K562 (cell line): ENCODE measurements at regions not wholly inside any gene's neighbourhood (a gene's known extent, or its start where the extent isn't known, plus 50 kb on each side); places are given as distances from the start of the nearest gene placed in this dataset.

ENCODE experiments used
- ATAC-seq: fragments of 200-7000 bp; cut with Tn5 transposase; 3 replicates; pipeline ENCODE4 v1.9.1; 2020; ENCODE audit warnings: moderate library complexity
- BruUV-seq: library from RNA; stranded (reverse); fragments of 400-500 nt; replicated peaks from 2 replicates; lab custom pipeline; 2021; lab: Mats Ljungman, UMichigan
- CTCF ChIA-PET: fragments of 300-600 bp; formaldehyde crosslinking; extraction: SDS; loops from one replicate; lab custom pipeline; 2021; ENCODE audit warnings: low intra/inter-chr PET ratio; lab: Yijun Ruan, JAX
- POLR2A ChIA-PET: fragments of 300-600, 350-650 bp; sonication (Branson Sonifier 250); formaldehyde crosslinking; extraction: SDS; loops from one replicate; lab custom pipeline; 2021; ENCODE audit warnings: antibody characterized with exemption, inconsistent platforms; lab: Yijun Ruan, JAX
- DNase-seq, 4 experiments: peaks; one replicate each; pipeline versions ENCODE4 v3.0.0 to v3.0.0-alpha.2; 2011 to 2018; ENCODE audit warnings: low spot score in 3 of 4, mixed read lengths in 3 of 4; ENCODE audit errors: extremely low read depth in 1 of 4
- FAIRE-seq: peaks from 2 replicates; lab custom pipeline; 2011; peaks lifted over from hg19 to GRCh38; lab: Jason Lieb, UNC
- H2AFZ ChIP-seq: 2 replicates; pipeline ENCODE4 v1.6.0; 2011; ENCODE audit warnings: low read depth, low read length, control low read depth, inconsistent platforms
- H3K27ac ChIP-seq: fragments of 200-600 bp; 3 replicates; pipeline ENCODE4 v1.8.0; 2011; ENCODE audit warnings: low read depth, mild to moderate bottlenecking, control low read depth, inconsistent platforms, low read length, moderate library complexity, mixed read lengths; ENCODE audit errors: extremely low read depth
- H3K27me3 ChIP-seq, 2 experiments: fragments of 300-600 bp in 1 of 2; 2 replicates in 1 of 2; 3 replicates in 1 of 2; pipeline versions ENCODE4 v1.6.0 to v1.8.0; 2011; ENCODE audit warnings: inconsistent platforms in 2 of 2, low read length in 2 of 2, mild to moderate bottlenecking in 1 of 2, mixed read lengths in 1 of 2, moderate library complexity in 1 of 2; ENCODE audit not compliant: control insufficient read depth in 2 of 2, insufficient read depth in 2 of 2
- H3K36me3 ChIP-seq: fragments of 300-600 bp; 3 replicates; pipeline ENCODE4 v1.8.0; 2011; ENCODE audit warnings: mild to moderate bottlenecking, low read length, inconsistent platforms; ENCODE audit not compliant: control insufficient read depth, insufficient read depth
- H3K4me1 ChIP-seq, 2 experiments: fragments of 200-600 bp in 1 of 2; replicated peaks in 1 of 2; 2 replicates in 1 of 2; 3 replicates in 1 of 2; pipeline versions ENCODE4 v1.5.1 to v1.8.0; 2011; ENCODE audit warnings: inconsistent platforms in 2 of 2, low read length in 2 of 2, mild to moderate bottlenecking in 1 of 2, mixed read lengths in 1 of 2, moderate library complexity in 1 of 2; ENCODE audit not compliant: control insufficient read depth in 2 of 2, insufficient read depth in 2 of 2
- H3K4me2 ChIP-seq: 2 replicates; pipeline ENCODE4 v1.6.1; 2011; ENCODE audit warnings: low read length, control low read depth, inconsistent platforms, mixed read lengths; ENCODE audit not compliant: insufficient read depth
- H3K4me3 ChIP-seq: fragments of 200-600 bp; sonication (generic), shearing (Covaris generic); 2 replicates; pipeline ENCODE4 v1.5.1; 2016; ENCODE audit warnings: control low read depth, inconsistent platforms
- H3K79me2 ChIP-seq: fragments of 200-600 bp; 3 replicates; pipeline ENCODE4 v1.8.0; 2011; ENCODE audit warnings: low read length, inconsistent platforms; ENCODE audit not compliant: control insufficient read depth, insufficient read depth
- H3K9ac ChIP-seq, 2 experiments: 2 replicates each; pipeline versions ENCODE4 v1.6.0 to v1.6.1; 2011; ENCODE audit warnings: low read depth in 2 of 2, low read length in 2 of 2, control low read depth in 1 of 2, inconsistent platforms in 1 of 2, mild to moderate bottlenecking in 1 of 2, mixed read lengths in 1 of 2; ENCODE audit not compliant: insufficient read depth in 1 of 2
- H3K9me1 ChIP-seq: one replicate; pipeline ENCODE4 v1.6.0; 2011; ENCODE audit warnings: inconsistent platforms, mild to moderate bottlenecking, low read length, moderate library complexity; ENCODE audit not compliant: control insufficient read depth, insufficient read depth
- H3K9me3 ChIP-seq: replicated peaks from 2 replicates; pipeline ENCODE4 v1.5.1; 2011; ENCODE audit warnings: low read depth, low read length, inconsistent platforms; ENCODE audit not compliant: control insufficient read depth, insufficient read depth
- H4K20me1 ChIP-seq: replicated peaks from 2 replicates; pipeline ENCODE4 v1.6.1; 2011; ENCODE audit warnings: low read length, inconsistent platforms, mixed read lengths; ENCODE audit not compliant: control insufficient read depth, insufficient read depth
- DPF2 ChIP-seq: fragments of 450-650 bp; IDR thresholded peaks from 2 replicates; pipeline ENCODE4 v1.6.1; 2016
- IFI16 ChIP-seq: fragments of 250-450 bp; sonication (Bioruptor Pico); IDR thresholded peaks from 2 replicates; pipeline ENCODE4 v2.1.2; 2022; ENCODE audit warnings: mild to moderate bottlenecking, inconsistent platforms
- ILF3 ChIP-seq: fragments of 450-650 bp; IDR thresholded peaks from 2 replicates; pipeline ENCODE4 v1.6.1; 2018; ENCODE audit warnings: antibody characterized with exemption, mild to moderate bottlenecking, moderate library complexity, borderline replicate concordance
- NFIC ChIP-seq: fragments of 450-650 bp; IDR thresholded peaks from 2 replicates; pipeline ENCODE4 v1.6.1; 2017; ENCODE audit warnings: mild to moderate bottlenecking, inconsistent platforms
- POLR2H ChIP-seq: IDR thresholded peaks from 2 replicates; pipeline ENCODE4 v1.6.1; 2016; ENCODE audit warnings: missing genetic modification characterization, low read depth, mild to moderate bottlenecking, control low read depth, missing compliant biosample characterization, moderate library complexity
- PTBP1 ChIP-seq: fragments of 200-400 bp; formaldehyde crosslinking; IDR thresholded peaks from 2 replicates; pipeline ENCODE4 v1.6.1; 2017; ENCODE audit warnings: low read depth, low read length
- ZFP1 ChIP-seq: fragments of 450-650 bp; formaldehyde crosslinking; IDR thresholded peaks from 2 replicates; pipeline ENCODE4 v1.4.0; 2020; ENCODE audit warnings: mild to moderate bottlenecking, mixed read lengths
- ZNF584 ChIP-seq: fragments of 200-800 bp; sonication (Bioruptor generic); IDR thresholded peaks from 2 replicates; pipeline ENCODE4 v1.6.1; 2016; ENCODE audit warnings: low read depth, mild to moderate bottlenecking, missing genetic modification characterization, missing compliant biosample characterization
- ZNF75A ChIP-seq: fragments of 450-650 bp; formaldehyde crosslinking; IDR thresholded peaks from 2 replicates; pipeline ENCODE4 v1.4.0; 2020; ENCODE audit warnings: mild to moderate bottlenecking
- ZNF77 ChIP-seq: fragments of 250-450 bp; sonication (Bioruptor Pico); IDR thresholded peaks from 2 replicates; pipeline ENCODE4 v1.5.0; 2020
- WGBS: fragments of 100-300 bp; shearing (Covaris generic); methylation state at CpG from one replicate; pipeline ENCODE4 v1.1.6; 2016; ENCODE audit warnings: low coverage, mixed read lengths; ENCODE audit not compliant: insufficient coverage; ENCODE audit errors: missing lambda C conversion rate; 5-methylcytosine and 5-hydroxymethylcytosine counted together
- in situ Hi-C: fragments of 300-500 bp; cut with MboI; formaldehyde crosslinking; loops from 4 replicates; pipeline ENCODE4 v1.15.0; 2018; ENCODE audit warnings: inconsistent platforms, mixed read lengths
- intact Hi-C: fragments of 100-400 bp; cut with micrococcal nuclease; formaldehyde crosslinking; loops from 2 replicates; pipeline ENCODE4 v1.14.2; 2022
- TF ChIP-seq, protein P1 (sequence below): fragments of 450-650 bp; conservative IDR thresholded peaks from 2 replicates; pipeline ENCODE4 v1.6.1; 2016; ENCODE audit warnings: missing genetic modification characterization, low read depth, mild to moderate bottlenecking, control low read depth, missing compliant biosample characterization
- TF ChIP-seq, protein P2 (sequence below): fragments of 250-450 bp; sonication (Bioruptor Pico); IDR thresholded peaks from 2 replicates; pipeline ENCODE4 v1.5.0; 2022; ENCODE audit warnings: mild to moderate bottlenecking
- TF ChIP-seq, protein P3 (sequence below), 2 experiments: fragments of 450-650 bp; formaldehyde crosslinking in 1 of 2; IDR thresholded peaks; 2 replicates each; pipeline versions ENCODE4 v1.4.0 to v1.6.1; 2014 to 2020; ENCODE audit warnings: mild to moderate bottlenecking in 2 of 2, borderline replicate concordance in 1 of 2, low read depth in 1 of 2

DNA sequence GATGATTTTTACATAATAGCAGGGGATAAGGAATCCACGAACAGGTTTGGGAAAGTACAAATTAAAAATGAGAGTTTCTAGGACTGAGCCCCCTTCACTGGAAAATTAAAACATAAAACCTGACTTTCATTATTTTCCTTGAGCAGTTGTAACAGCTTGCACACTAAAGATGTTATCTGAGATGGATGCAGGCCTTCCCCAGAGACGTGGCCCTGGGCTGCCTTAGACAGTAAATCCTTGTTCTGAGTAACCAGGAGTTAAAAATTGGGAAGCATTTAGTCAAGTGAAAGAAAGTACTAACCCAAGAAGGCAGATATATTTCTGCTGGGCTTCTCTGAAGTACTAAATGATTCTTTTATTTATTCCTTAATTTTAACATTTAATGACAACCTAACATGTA is 432.2 kb upstream of the KIF2B start:
- BruUV-seq, result no TSS peak
- POLR2A ChIA-PET, result no interaction called here
- no peaks in the 10 kb centered on the region for H3K9me1 ChIP-seq
- CTCF ChIA-PET, result no interaction called here
- H4K20me1 ChIP-seq, result no peaks in the 10 kb centered on the region
- DNase-seq (no peak), FAIRE-seq (no peak), ATAC-seq (no peak)
- H3K27ac ChIP-seq, result no peak overlapping the region
- in situ Hi-C loops, result no loop called here
- no peak overlapping the region for H3K9ac ChIP-seq
- no peak overlapping the region for H3K4me3 ChIP-seq
- no peaks in the 10 kb centered on the region for H3K27me3 ChIP-seq
- no peak overlapping the region for H2AFZ ChIP-seq
- H3K4me1 ChIP-seq, result no peaks in the 10 kb centered on the region
- intact Hi-C loops, result no loop called here
- H3K36me3 ChIP-seq, result no peaks in the 10 kb centered on the region
- 8% methylated on average over 2 of the region's 2 CpGs for WGBS
- H3K79me2 ChIP-seq, result no peaks in the 10 kb centered on the region
- no peaks in the 10 kb centered on the region for H3K9me3 ChIP-seq
- H3K4me2 ChIP-seq, result no peak overlapping the region
- TF ChIP-seq DPF2, result no peak
- TF ChIP-seq, protein P1, sequence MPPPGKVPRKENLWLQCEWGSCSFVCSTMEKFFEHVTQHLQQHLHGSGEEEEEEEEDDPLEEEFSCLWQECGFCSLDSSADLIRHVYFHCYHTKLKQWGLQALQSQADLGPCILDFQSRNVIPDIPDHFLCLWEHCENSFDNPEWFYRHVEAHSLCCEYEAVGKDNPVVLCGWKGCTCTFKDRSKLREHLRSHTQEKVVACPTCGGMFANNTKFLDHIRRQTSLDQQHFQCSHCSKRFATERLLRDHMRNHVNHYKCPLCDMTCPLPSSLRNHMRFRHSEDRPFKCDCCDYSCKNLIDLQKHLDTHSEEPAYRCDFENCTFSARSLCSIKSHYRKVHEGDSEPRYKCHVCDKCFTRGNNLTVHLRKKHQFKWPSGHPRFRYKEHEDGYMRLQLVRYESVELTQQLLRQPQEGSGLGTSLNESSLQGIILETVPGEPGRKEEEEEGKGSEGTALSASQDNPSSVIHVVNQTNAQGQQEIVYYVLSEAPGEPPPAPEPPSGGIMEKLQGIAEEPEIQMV (tag), result no peak
- no peak for TF ChIP-seq IFI16 (CRISPR knock-in tag)
- TF ChIP-seq ILF3, result no peak
- no peak for TF ChIP-seq ZNF584 (CRISPR knock-in tag)
- TF ChIP-seq PTBP1, result no peak
- TF ChIP-seq NFIC, result no peak
- no peak for TF ChIP-seq ZFP1 (CRISPR knock-in tag)
- TF ChIP-seq ZNF77 (CRISPR knock-in tag), result no peak
- TF ChIP-seq POLR2H (tag), result no peak
- TF ChIP-seq ZNF75A (CRISPR knock-in tag), result no peak
- TF ChIP-seq, protein P2, sequence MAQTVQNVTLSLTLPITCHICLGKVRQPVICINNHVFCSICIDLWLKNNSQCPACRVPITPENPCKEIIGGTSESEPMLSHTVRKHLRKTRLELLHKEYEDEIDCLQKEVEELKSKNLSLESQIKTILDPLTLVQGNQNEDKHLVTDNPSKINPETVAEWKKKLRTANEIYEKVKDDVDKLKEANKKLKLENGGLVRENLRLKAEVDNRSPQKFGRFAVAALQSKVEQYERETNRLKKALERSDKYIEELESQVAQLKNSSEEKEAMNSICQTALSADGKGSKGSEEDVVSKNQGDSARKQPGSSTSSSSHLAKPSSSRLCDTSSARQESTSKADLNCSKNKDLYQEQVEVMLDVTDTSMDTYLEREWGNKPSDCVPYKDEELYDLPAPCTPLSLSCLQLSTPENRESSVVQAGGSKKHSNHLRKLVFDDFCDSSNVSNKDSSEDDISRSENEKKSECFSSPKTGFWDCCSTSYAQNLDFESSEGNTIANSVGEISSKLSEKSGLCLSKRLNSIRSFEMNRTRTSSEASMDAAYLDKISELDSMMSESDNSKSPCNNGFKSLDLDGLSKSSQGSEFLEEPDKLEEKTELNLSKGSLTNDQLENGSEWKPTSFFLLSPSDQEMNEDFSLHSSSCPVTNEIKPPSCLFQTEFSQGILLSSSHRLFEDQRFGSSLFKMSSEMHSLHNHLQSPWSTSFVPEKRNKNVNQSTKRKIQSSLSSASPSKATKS (CRISPR knock-in tag), result no peak
- TF ChIP-seq, protein P3, sequence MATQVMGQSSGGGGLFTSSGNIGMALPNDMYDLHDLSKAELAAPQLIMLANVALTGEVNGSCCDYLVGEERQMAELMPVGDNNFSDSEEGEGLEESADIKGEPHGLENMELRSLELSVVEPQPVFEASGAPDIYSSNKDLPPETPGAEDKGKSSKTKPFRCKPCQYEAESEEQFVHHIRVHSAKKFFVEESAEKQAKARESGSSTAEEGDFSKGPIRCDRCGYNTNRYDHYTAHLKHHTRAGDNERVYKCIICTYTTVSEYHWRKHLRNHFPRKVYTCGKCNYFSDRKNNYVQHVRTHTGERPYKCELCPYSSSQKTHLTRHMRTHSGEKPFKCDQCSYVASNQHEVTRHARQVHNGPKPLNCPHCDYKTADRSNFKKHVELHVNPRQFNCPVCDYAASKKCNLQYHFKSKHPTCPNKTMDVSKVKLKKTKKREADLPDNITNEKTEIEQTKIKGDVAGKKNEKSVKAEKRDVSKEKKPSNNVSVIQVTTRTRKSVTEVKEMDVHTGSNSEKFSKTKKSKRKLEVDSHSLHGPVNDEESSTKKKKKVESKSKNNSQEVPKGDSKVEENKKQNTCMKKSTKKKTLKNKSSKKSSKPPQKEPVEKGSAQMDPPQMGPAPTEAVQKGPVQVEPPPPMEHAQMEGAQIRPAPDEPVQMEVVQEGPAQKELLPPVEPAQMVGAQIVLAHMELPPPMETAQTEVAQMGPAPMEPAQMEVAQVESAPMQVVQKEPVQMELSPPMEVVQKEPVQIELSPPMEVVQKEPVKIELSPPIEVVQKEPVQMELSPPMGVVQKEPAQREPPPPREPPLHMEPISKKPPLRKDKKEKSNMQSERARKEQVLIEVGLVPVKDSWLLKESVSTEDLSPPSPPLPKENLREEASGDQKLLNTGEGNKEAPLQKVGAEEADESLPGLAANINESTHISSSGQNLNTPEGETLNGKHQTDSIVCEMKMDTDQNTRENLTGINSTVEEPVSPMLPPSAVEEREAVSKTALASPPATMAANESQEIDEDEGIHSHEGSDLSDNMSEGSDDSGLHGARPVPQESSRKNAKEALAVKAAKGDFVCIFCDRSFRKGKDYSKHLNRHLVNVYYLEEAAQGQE (IDR thresholded peaks at IDR 0.05; ENCODE audit: borderline replicate concordance), result no peak
- TF ChIP-seq, protein P3 (CRISPR knock-in tag; IDR thresholded peaks at IDR 0.05; ENCODE audit: low read depth), result no peak
